Gastroesophageal sphincter (tissue), 4 donors: ENCODE measurements at regions not wholly inside any gene's neighbourhood (a gene's known extent, or its start where the extent isn't known, plus 50 kb on each side); places are given as distances from the start of the nearest gene placed in this dataset.
A peak's percentile ranks its signal among the peaks of the same experiment; 100 is the strongest.

Experiments
- ATAC-seq: fragments of 150-250 bp; one replicate; pipeline ENCODE4 v1.9.1; 2016; ENCODE audit warnings: mild to moderate bottlenecking, moderate library complexity
- H3K27ac ChIP-seq, 4 donors: fragments of 200-600 bp; sonication (generic) in 3 of 4; 1 replicate in 3 of 4; 2 replicates in 1 of 4; pipeline ENCODE4 v1.5.1; 2016 to 2019
- H3K27me3 ChIP-seq: fragments of 200-600 bp; sonication (generic); one replicate; pipeline ENCODE4 v1.5.1; 2019
- H3K36me3 ChIP-seq, 2 donors: fragments of 200-600 bp; sonication (generic); one replicate each; pipeline ENCODE4 v1.5.1; 2019; ENCODE audit warnings: control low read depth in 1 of 2
- H3K4me1 ChIP-seq, 3 donors: fragments of 200-600 bp; sonication (generic); 1 replicate in 2 of 3; 2 replicates in 1 of 3; pipeline ENCODE4 v1.5.1; 2016 to 2019; ENCODE audit warnings: control low read depth in 2 of 3
- H3K4me3 ChIP-seq, 2 donors: fragments of 200-600 bp; sonication (generic); one replicate each; pipeline ENCODE4 v1.5.1; 2019; ENCODE audit warnings: mild to moderate bottlenecking in 1 of 2, moderate library complexity in 1 of 2
- H3K9me3 ChIP-seq, 3 donors: fragments of 200-600 bp; sonication (generic); one replicate each; pipeline ENCODE4 v1.5.1; 2017 to 2019; ENCODE audit warnings: control low read depth in 2 of 3
- CTCF ChIP-seq, 4 experiments: fragments of 200-600 bp in 2 of 4; fragments of 450-650 bp in 2 of 4; sonication (generic) in 1 of 4; IDR thresholded peaks; one replicate each; pipeline ENCODE4 v1.5.1; 2017 to 2019; ENCODE audit warnings: antibody characterized with exemption in 4 of 4, mild to moderate bottlenecking in 2 of 4, moderate library complexity in 2 of 4
- EP300 ChIP-seq: sonication (generic); formaldehyde crosslinking; IDR thresholded peaks from one replicate; pipeline ENCODE4 v1.6.1; 2017; ENCODE audit warnings: antibody characterized with exemption, mild to moderate bottlenecking
- POLR2A ChIP-seq, 2 donors: fragments of 450-650 bp; IDR thresholded peaks; one replicate each; pipeline ENCODE4 v1.6.1; 2017; ENCODE audit warnings: antibody characterized with exemption in 2 of 2, mild to moderate bottlenecking in 2 of 2, moderate library complexity in 1 of 2
- POLR2AphosphoS5 ChIP-seq: sonication (generic); formaldehyde crosslinking; IDR thresholded peaks from one replicate; pipeline ENCODE4 v1.6.1; 2017; ENCODE audit warnings: antibody characterized with exemption
- WGBS, 2 donors: methylation state at CpG; one replicate each; pipeline ENCODE4 v1.1.5; 2018; ENCODE audit warnings: low coverage in 1 of 2; 5-methylcytosine and 5-hydroxymethylcytosine counted together

GRCh38 chr5:12805165-12805698, 901.0 kb upstream of the CTNND2 start:
- WGBS, 2 donors, result 65 to 72% methylated on average over 10 to 12 of the region's 19 CpGs
- Histone ChIP-seq H3K4me1 (no peaks in the 10 kb centered on the region), H3K27ac (no peak overlapping the region), H3K9me3 (no peaks in the 10 kb centered on the region), H3K27me3 (no peaks in the 10 kb centered on the region), H3K4me3 (no peak overlapping the region), H3K36me3 (no peaks in the 10 kb centered on the region)
- TF ChIP-seq POLR2AphosphoS5, result no peak
- no peak for TF ChIP-seq EP300
- no peak for TF ChIP-seq CTCF (IDR thresholded peaks at IDR 0.05)
- no peak for TF ChIP-seq POLR2A (IDR thresholded peaks at IDR 0.05)
- ATAC-seq, result peak; percentile 31

- H3K27ac ChIP-seq, result no peak overlapping the region
- H3K9me3 ChIP-seq, result peaks cover 0 to 15% (median 0%) of the 10 kb centered on the region in 3 donors
- no peaks in the 10 kb centered on the region for H3K4me1 ChIP-seq
- H3K36me3 ChIP-seq, result no peaks in the 10 kb centered on the region
- H3K4me3 ChIP-seq, result no peak overlapping the region
- no peak for TF ChIP-seq CTCF (IDR thresholded peaks at IDR 0.05)
- WGBS, 2 donors, result 81 to 85% methylated on average over 5 of the region's 5 CpGs
- ATAC-seq, result no peak
- H3K27me3 ChIP-seq, result no peaks in the 10 kb centered on the region
These were observed 894.9 kb upstream of the CTNND2 start for GRCh38 chr5:12799165-12799564.

- no peak for ATAC-seq
- WGBS, 2 donors, result 95 to 100% methylated on average over 1 to 4 of the region's 19 CpGs
- Histone ChIP-seq H3K4me3 (no peak overlapping the region), H3K36me3 (no peaks in the 10 kb centered on the region), H3K27me3 (no peaks in the 10 kb centered on the region), H3K9me3 (peaks cover 0 to 15% (median 0%) of the 10 kb centered on the region in 3 donors), H3K4me1 (no peaks in the 10 kb centered on the region), H3K27ac (no peak overlapping the region)
- TF ChIP-seq CTCF (IDR thresholded peaks at IDR 0.05), result no peak
- TF ChIP-seq EP300, result no peak
- no peak for TF ChIP-seq POLR2AphosphoS5
- TF ChIP-seq POLR2A (IDR thresholded peaks at IDR 0.05), result no peak
These were observed 891.1 kb upstream of the CTNND2 start for GRCh38 chr5:12795333-12795663.

- no peak for TF ChIP-seq CTCF (IDR thresholded peaks at IDR 0.05)
- TF ChIP-seq POLR2AphosphoS5, result no peak
- no peak for TF ChIP-seq POLR2A (IDR thresholded peaks at IDR 0.05)
- no peak overlapping the region for H3K4me3 ChIP-seq
- H3K36me3 ChIP-seq, result no peaks in the 10 kb centered on the region
- no peak overlapping the region for H3K27ac ChIP-seq
- no peaks in the 10 kb centered on the region for H3K4me1 ChIP-seq
- ATAC-seq, result no peak
- H3K9me3 ChIP-seq, result peaks cover 0 to 15% (median 0%) of the 10 kb centered on the region in 3 donors
- WGBS, 2 donors, result 87% methylated on average over 7 of the region's 53 CpGs; no CpG with 5 or more reads in 1 of the 2 donors
- H3K27me3 ChIP-seq, result no peaks in the 10 kb centered on the region
These were observed 890.5 kb upstream of the CTNND2 start for GRCh38 chr5:12794476-12795332.

- TF ChIP-seq POLR2AphosphoS5 (no peak), POLR2A (IDR thresholded peaks at IDR 0.05) (no peak), CTCF (IDR thresholded peaks at IDR 0.05) (no peak), EP300 (no peak)
- Histone ChIP-seq H3K9me3 (peaks cover 0 to 15% (median 0%) of the 10 kb centered on the region in 3 donors), H3K4me1 (no peaks in the 10 kb centered on the region), H3K27me3 (no peaks in the 10 kb centered on the region), H3K27ac (no peak overlapping the region), H3K4me3 (no peak overlapping the region), H3K36me3 (no peaks in the 10 kb centered on the region)
- whole genome bisulfite sequencing, 2 donors, result 96 to 100% methylated on average over 1 of the region's 1 CpG
- no peak for ATAC-seq
These were observed 889.1 kb upstream of the CTNND2 start for GRCh38 chr5:12793373-12793772.
